SK-N-SH (cell line): ENCODE measurements at regions not wholly inside any gene's neighbourhood (a gene's known extent, or its start where the extent isn't known, plus 50 kb on each side); places are given as distances from the start of the nearest gene placed in this dataset.

Source experiments
- CTCF ChIA-PET: fragments of 300-600, 350-600 bp; formaldehyde crosslinking; extraction: SDS; loops from one replicate; lab custom pipeline; 2021; lab: Yijun Ruan, JAX
- POLR2A ChIA-PET: fragments of 350-600 bp; sonication (Branson Sonifier 250); formaldehyde crosslinking; extraction: SDS; loops from one replicate; lab custom pipeline; 2020; ENCODE audit warnings: antibody characterized with exemption, inconsistent platforms; lab: Yijun Ruan, JAX
- DNase-seq: peaks from one replicate; pipeline ENCODE4 v3.0.0; 2012
- H2AFZ ChIP-seq: fragments of 200-600 bp; sonication (generic); 2 replicates; pipeline ENCODE4 v1.8.1; 2016; ENCODE audit warnings: antibody characterized with exemption, mild to moderate bottlenecking, low read depth
- H3F3A ChIP-seq: fragments of 200-600 bp; sonication (generic); replicated peaks from 2 replicates; pipeline ENCODE3; 2016; ENCODE audit warnings: antibody characterized with exemption, mild to moderate bottlenecking; ENCODE audit not compliant: insufficient read depth
- H3K27ac ChIP-seq, 2 experiments: fragments of 200-500 bp in 1 of 2; fragments of 200-600 bp in 1 of 2; sonication (Bioruptor generic) in 1 of 2; sonication (generic), shearing (Covaris generic) in 1 of 2; 2 replicates each; pipeline versions ENCODE4 v1.5.1 to v1.6.1; 2014 to 2016; ENCODE audit warnings: low read depth in 2 of 2, inconsistent platforms in 1 of 2, low read length in 1 of 2, mild to moderate bottlenecking in 1 of 2, mixed read lengths in 1 of 2
- H3K27me3 ChIP-seq: fragments of 200-600 bp; sonication (generic), shearing (Covaris generic); 2 replicates; pipeline ENCODE4 v1.6.1; 2016; ENCODE audit warnings: mixed run types; ENCODE audit not compliant: insufficient read depth
- H3K36me3 ChIP-seq, 2 experiments: fragments of 200-500 bp in 1 of 2; fragments of 200-600 bp in 1 of 2; sonication (Bioruptor generic) in 1 of 2; sonication (generic) in 1 of 2; replicated peaks in 1 of 2; 2 replicates each; pipeline versions ENCODE3 to v1.5.1; 2014 to 2016; ENCODE audit warnings: low read length in 1 of 2, mild to moderate bottlenecking in 1 of 2; ENCODE audit not compliant: insufficient read depth in 2 of 2, control insufficient read depth in 1 of 2
- H3K4me1 ChIP-seq, 2 experiments: fragments of 200-500 bp in 1 of 2; fragments of 200-600 bp in 1 of 2; sonication (Bioruptor generic) in 1 of 2; sonication (generic), shearing (Covaris generic) in 1 of 2; 2 replicates each; pipeline versions ENCODE4 v1.5.1 to v1.6.1; 2014 to 2016; ENCODE audit warnings: low read depth in 1 of 2, low read length in 1 of 2, mixed run types in 1 of 2; ENCODE audit not compliant: insufficient read depth in 2 of 2, control insufficient read depth in 1 of 2
- H3K4me2 ChIP-seq: fragments of 200-600 bp; sonication (generic), shearing (Covaris generic); 2 replicates; pipeline ENCODE4 v1.6.1; 2017; ENCODE audit warnings: mixed run types
- H3K4me3 ChIP-seq, 2 experiments: fragments of 200-500 bp in 1 of 2; fragments of 200-600 bp in 1 of 2; sonication (Bioruptor generic) in 1 of 2; sonication (generic), shearing (Covaris generic) in 1 of 2; 2 replicates each; pipeline versions ENCODE4 v1.5.1 to v1.8.1; 2014 to 2016; ENCODE audit warnings: low read depth in 2 of 2, inconsistent platforms in 1 of 2, low read length in 1 of 2, mild to moderate bottlenecking in 1 of 2, mixed read lengths in 1 of 2, moderate library complexity in 1 of 2
- H3K79me2 ChIP-seq: fragments of 200-600 bp; sonication (generic); 2 replicates; pipeline ENCODE4 v1.8.1; 2017; ENCODE audit warnings: mild to moderate bottlenecking; ENCODE audit not compliant: insufficient read depth
- H3K9ac ChIP-seq: fragments of 200-600 bp; sonication (generic); 2 replicates; pipeline ENCODE4 v1.6.1; 2017; ENCODE audit warnings: mixed run types
- H3K9me2 ChIP-seq: fragments of 200-600 bp; sonication (generic); 2 replicates; pipeline ENCODE4 v1.6.1; 2017; ENCODE audit warnings: mixed run types
- H3K9me3 ChIP-seq: fragments of 200-600 bp; sonication (generic); 2 replicates; pipeline ENCODE4 v1.6.1; 2017; ENCODE audit warnings: mixed run types, mild to moderate bottlenecking, moderate library complexity
- H4K20me1 ChIP-seq: fragments of 200-600 bp; sonication (generic); 2 replicates; pipeline ENCODE4 v1.6.1; 2017; ENCODE audit warnings: mild to moderate bottlenecking, mixed run types; ENCODE audit not compliant: insufficient read depth
- CHD2 ChIP-seq: fragments of 150-350 bp; IDR thresholded peaks from 2 replicates; pipeline ENCODE4 v1.6.1; 2018; ENCODE audit warnings: low read length; ENCODE audit not compliant: partially characterized antibody
- CTCF ChIP-seq: fragments of 200-600 bp; sonication (generic); IDR thresholded peaks from 2 replicates; pipeline ENCODE4 v1.6.1; 2017; ENCODE audit warnings: antibody characterized with exemption, mild to moderate bottlenecking, moderate library complexity
- EZH2phosphoT487 ChIP-seq: fragments of 200-600 bp; sonication (generic); IDR thresholded peaks from 2 replicates; pipeline ENCODE4 v1.6.1; 2017; ENCODE audit warnings: low read depth, mixed run types, mild to moderate bottlenecking, antibody characterized with exemption, moderate library complexity, borderline replicate concordance
- FOSL2 ChIP-seq: IDR thresholded peaks from 2 replicates; pipeline ENCODE4 v1.4.0; 2012; ENCODE audit warnings: low read depth, mild to moderate bottlenecking, moderate library complexity, borderline replicate concordance
- FOXM1 ChIP-seq: IDR thresholded peaks from 2 replicates; pipeline ENCODE4 v1.4.0; 2012; ENCODE audit warnings: low read depth, mild to moderate bottlenecking
- GABPA ChIP-seq: IDR thresholded peaks from 2 replicates; pipeline ENCODE4 v1.4.0; 2012; ENCODE audit warnings: low read depth, mild to moderate bottlenecking
- GATA2 ChIP-seq: sonication (generic); formaldehyde crosslinking; IDR thresholded peaks from 2 replicates; pipeline ENCODE4 v1.5.0; 2020; ENCODE audit warnings: mild to moderate bottlenecking, missing genetic modification reagents
- JUND ChIP-seq: IDR thresholded peaks from 2 replicates; pipeline ENCODE4 v1.4.0; 2012
- MAX ChIP-seq: IDR thresholded peaks from 2 replicates; pipeline ENCODE4 v1.4.0; 2012; ENCODE audit warnings: low read depth
- NFIC ChIP-seq: IDR thresholded peaks from 2 replicates; pipeline ENCODE4 v1.4.0; 2012; ENCODE audit warnings: borderline replicate concordance
- NRF1 ChIP-seq: IDR thresholded peaks from 2 replicates; pipeline ENCODE4 v1.6.1; 2012; ENCODE audit warnings: low read depth, mild to moderate bottlenecking, low read length
- RAD21 ChIP-seq: IDR thresholded peaks from 2 replicates; pipeline ENCODE4 v1.6.1; 2012; ENCODE audit warnings: mild to moderate bottlenecking, low read length
- RCOR1 ChIP-seq: fragments of 150-350 bp; IDR thresholded peaks from 2 replicates; pipeline ENCODE4 v1.6.1; 2017; ENCODE audit warnings: antibody characterized with exemption, low read length
- REST ChIP-seq: IDR thresholded peaks from 2 replicates; pipeline ENCODE4 v1.6.1; 2012; ENCODE audit warnings: mild to moderate bottlenecking, low read depth, low read length, moderate library complexity
- RXRA ChIP-seq: IDR thresholded peaks from 2 replicates; pipeline ENCODE4 v1.4.0; 2012; ENCODE audit warnings: low read depth, mild to moderate bottlenecking, borderline replicate concordance
- SMC3 ChIP-seq: IDR thresholded peaks from 2 replicates; pipeline ENCODE4 v1.6.1; 2012; ENCODE audit warnings: low read depth, low read length, improper control_type of control experiment
- TCF12 ChIP-seq: IDR thresholded peaks from 2 replicates; pipeline ENCODE4 v1.4.0; 2012
- TEAD4 ChIP-seq: IDR thresholded peaks from 2 replicates; pipeline ENCODE4 v1.4.0; 2012; ENCODE audit warnings: mild to moderate bottlenecking, borderline replicate concordance; ENCODE audit not compliant: insufficient read depth
- YY1 ChIP-seq: IDR thresholded peaks from 2 replicates; pipeline ENCODE4 v1.4.0; 2012; ENCODE audit warnings: low read depth, mild to moderate bottlenecking
- WGBS: methylation state at CpG from one replicate; pipeline ENCODE4 v1.1.6; 2017; ENCODE audit warnings: low lambda C conversion rate; 5-methylcytosine and 5-hydroxymethylcytosine counted together

DNA sequence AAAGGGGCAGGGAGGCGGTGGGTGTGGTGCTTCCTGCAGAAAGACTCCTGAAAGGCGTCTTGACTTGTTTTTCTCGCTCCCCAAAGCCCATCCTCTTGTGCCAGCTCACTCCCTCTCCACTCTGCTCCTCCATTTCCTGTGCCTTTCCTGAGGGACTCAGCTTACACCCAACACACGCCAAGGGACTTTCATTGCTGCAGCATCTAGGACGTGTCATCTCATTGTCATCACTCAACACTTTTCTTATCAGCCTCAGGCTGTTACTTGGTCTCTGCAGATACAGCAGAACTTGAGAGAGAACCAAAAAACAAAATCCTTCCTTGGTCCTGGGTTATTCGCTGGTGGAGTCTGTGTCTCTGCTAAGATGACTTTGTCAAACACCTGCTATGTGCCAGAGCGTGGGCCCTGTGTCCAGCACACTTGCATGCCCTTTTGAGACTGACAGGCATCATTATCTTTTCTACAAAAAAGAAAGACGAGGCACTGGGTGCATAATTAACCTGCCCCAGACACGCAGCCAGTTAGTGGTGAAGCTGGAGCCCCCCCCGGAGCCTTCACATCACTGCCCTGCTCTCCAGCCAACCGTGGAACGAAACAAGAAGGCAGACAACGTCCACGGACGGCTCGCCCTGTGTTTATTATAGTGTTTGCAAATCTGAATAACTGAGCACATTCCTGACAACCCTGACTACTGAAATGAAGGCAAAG, 261.7 kb upstream of the HDAC4 start:
- Histone ChIP-seq H3K9me3 (no peaks in the 10 kb centered on the region), H3K4me3 (no peak overlapping the region), H3K4me1 (peaks cover 0 to 18% of the 10 kb centered on the region in 2 experiments; a peak in 1 of 4 replicates), H3K79me2 (no peaks in the 10 kb centered on the region), H2AFZ (no peak overlapping the region), H3K36me3 (no peaks in the 10 kb centered on the region), H3F3A (no peaks in the 10 kb centered on the region), H4K20me1 (no peaks in the 10 kb centered on the region), H3K27me3 (no peaks in the 10 kb centered on the region), H3K27ac (no peak overlapping the region), H3K4me2 (no peak overlapping the region), H3K9me2 (no peaks in the 10 kb centered on the region), H3K9ac (no peak overlapping the region)
- WGBS, result 32% methylated on average over 16 of the region's 16 CpGs
- TF ChIP-seq GABPA (no peak), SMC3 (no peak), CTCF (no peak), EZH2phosphoT487 (no peak), YY1 (no peak), TCF12 (no peak), RXRA (no peak), FOXM1 (no peak)
- ChIA-PET CTCF (no interaction called here), POLR2A (no interaction called here)
- DNase-seq, result no peak

GRCh38 chr2:239661334-239662312, 260.8 kb upstream of the HDAC4 start:
- Histone ChIP-seq H3K9me3 (no peaks in the 10 kb centered on the region), H4K20me1 (no peaks in the 10 kb centered on the region), H3K27ac (no peak overlapping the region), H3K4me3 (no peak overlapping the region), H3K79me2 (no peaks in the 10 kb centered on the region), H3K27me3 (no peaks in the 10 kb centered on the region), H3F3A (no peaks in the 10 kb centered on the region), H3K4me2 (no peak overlapping the region), H3K9ac (no peak overlapping the region), H2AFZ (no peak overlapping the region), H3K36me3 (no peaks in the 10 kb centered on the region), H3K9me2 (no peaks in the 10 kb centered on the region), H3K4me1 (peaks cover 0 to 9% of the 10 kb centered on the region in 2 experiments; a peak in 1 of 4 replicates)
- 43% methylated on average over 14 of the region's 15 CpGs for whole genome bisulfite sequencing
- POLR2A ChIA-PET, result no interaction called here
- CTCF ChIA-PET, result interaction anchor here (1.3 kb wide), 1 partner anchor 330 kb away, joined by 5 read pairs; no protein-coding TSS in a partner anchor
- TF ChIP-seq RCOR1 (no peak), FOXM1 (no peak), REST (no peak), TCF12 (no peak), FOSL2 (no peak), JUND (no peak), NRF1 (no peak), MAX (no peak), RXRA (no peak), EZH2phosphoT487 (no peak), GATA2 (CRISPR knock-in tag) (no peak), TEAD4 (no peak), CHD2 (no peak), SMC3 (no peak), NFIC (no peak), RAD21 (no peak)
- no peak for DNase-seq
